B cell (primary cell): ENCODE measurements at regions not wholly inside any gene's neighbourhood (a gene's known extent, or its start where the extent isn't known, plus 50 kb on each side); places are given as distances from the start of the nearest gene placed in this dataset.

Experiments
- ATAC-seq: fragments of 200-7000 bp; cut with Tn5 transposase; one replicate; pipeline ENCODE4 v1.10.0; 2021; ENCODE audit warnings: low read depth, mild to moderate bottlenecking, moderate number of reproducible peaks, moderate library complexity
- CTCF ChIA-PET: fragments of 350-600 bp; sonication (Branson Sonifier 250); formaldehyde crosslinking; loops from one replicate; lab custom pipeline; 2021; ENCODE audit warnings: antibody characterized with exemption, inconsistent platforms; lab: Charles Lee
- POLR2A ChIA-PET: fragments of 350-600 bp; sonication (Branson Sonifier 250); formaldehyde crosslinking; loops from one replicate; lab custom pipeline; 2021; ENCODE audit warnings: antibody characterized with exemption; lab: Charles Lee
- DNase-seq: peaks from one replicate; pipeline ENCODE4 v3.0.0; 2013
- H2AFZ ChIP-seq: 2 replicates; pipeline ENCODE4 v1.6.1; 2012; ENCODE audit warnings: mild to moderate bottlenecking, low read depth, low read length; ENCODE audit not compliant: insufficient read depth, poor library complexity, severe bottlenecking
- H3K27ac ChIP-seq, 2 donors: 1 replicate in 1 of 2; 2 replicates in 1 of 2; pipeline ENCODE4 v1.5.1; 2012 to 2013; ENCODE audit warnings: low read length in 2 of 2, mild to moderate bottlenecking in 2 of 2, moderate library complexity in 1 of 2
- H3K27me3 ChIP-seq, 4 experiments: fragments of 200-600 bp in 1 of 4; sonication (generic) in 1 of 4; replicated peaks in 1 of 4; 1 replicate in 2 of 4; 2 replicates in 2 of 4; pipeline versions ENCODE4 v1.6.1 to v1.7.0; 2013 to 2016; ENCODE audit warnings: low read length in 3 of 4, mild to moderate bottlenecking in 2 of 4, mixed read lengths in 1 of 4, moderate library complexity in 1 of 4; ENCODE audit not compliant: insufficient read depth in 4 of 4, control insufficient read depth in 3 of 4; ENCODE audit errors: control extremely low read depth in 1 of 4
- H3K36me3 ChIP-seq, 2 experiments: replicated peaks in 1 of 2; 1 replicate in 1 of 2; 2 replicates in 1 of 2; pipeline versions ENCODE4 v1.6.1 to v1.7.1; 2013; ENCODE audit warnings: low read length in 1 of 2; ENCODE audit not compliant: insufficient read depth in 2 of 2, control insufficient read depth in 1 of 2; ENCODE audit errors: control extremely low read depth in 1 of 2, extremely low read depth in 1 of 2
- H3K4me1 ChIP-seq, 2 donors: fragments of 200-600 bp in 1 of 2; sonication (generic) in 1 of 2; 1 replicate in 1 of 2; 2 replicates in 1 of 2; pipeline versions ENCODE4 v1.5.1 to v1.6.1; 2013 to 2017; ENCODE audit warnings: low read length in 2 of 2; ENCODE audit not compliant: control insufficient read depth in 2 of 2, insufficient read depth in 2 of 2
- H3K4me2 ChIP-seq: replicated peaks from 2 replicates; pipeline ENCODE3; 2012; ENCODE audit warnings: mild to moderate bottlenecking, low read depth, low read length; ENCODE audit not compliant: poor library complexity, severe bottlenecking
- H3K4me3 ChIP-seq, 5 experiments: fragments of 200-600 bp in 1 of 5; sonication (generic) in 1 of 5; 1 replicate in 3 of 5; 2 replicates in 2 of 5; pipeline versions ENCODE4 v1.5.1 to v1.7.0; 2011 to 2016; ENCODE audit warnings: low read length in 4 of 5, mild to moderate bottlenecking in 4 of 5, low read depth in 2 of 5, control low read depth in 1 of 5, moderate library complexity in 1 of 5; ENCODE audit not compliant: insufficient read depth in 1 of 5; ENCODE audit errors: control extremely low read depth in 1 of 5, extremely low read depth in 1 of 5
- H3K79me2 ChIP-seq: fragments of 200-600 bp; sonication (generic); one replicate; pipeline ENCODE4 v1.6.0; 2016; ENCODE audit warnings: low read length; ENCODE audit not compliant: control insufficient read depth, insufficient read depth
- H3K9ac ChIP-seq: fragments of 200-600 bp; sonication (generic); 2 replicates; pipeline ENCODE4 v1.6.1; 2017; ENCODE audit warnings: mild to moderate bottlenecking, low read length, moderate library complexity
- H3K9me3 ChIP-seq, 3 donors: one replicate each; pipeline versions ENCODE4 v1.6.1 to v1.7.1; 2013; ENCODE audit warnings: low read length in 2 of 3; ENCODE audit not compliant: control insufficient read depth in 2 of 3, insufficient read depth in 1 of 3; ENCODE audit errors: control extremely low read depth in 1 of 3
- H4K20me1 ChIP-seq: 2 replicates; pipeline ENCODE4 v1.6.0; 2012; ENCODE audit warnings: mild to moderate bottlenecking, low read length; ENCODE audit not compliant: insufficient read depth, control insufficient read depth, poor library complexity, severe bottlenecking
- H3K27ac Mint-ChIP-seq: one replicate; pipeline ENCODE4 v1.8.0; 2021; ENCODE audit warnings: mixed read lengths
- H3K27me3 Mint-ChIP-seq: one replicate; pipeline ENCODE4 v1.8.0; 2021; ENCODE audit warnings: mixed read lengths
- H3K4me1 Mint-ChIP-seq: one replicate; pipeline ENCODE4 v1.8.0; 2021; ENCODE audit warnings: mixed read lengths
- H3K4me3 Mint-ChIP-seq: one replicate; pipeline ENCODE4 v1.8.0; 2021; ENCODE audit warnings: mixed read lengths
- H3K9me3 Mint-ChIP-seq: one replicate; pipeline ENCODE4 v1.8.0; 2022; ENCODE audit warnings: mixed read lengths; ENCODE audit not compliant: insufficient read depth
- CTCF ChIP-seq: fragments of 200-600 bp; IDR thresholded peaks from one replicate; pipeline ENCODE4 v1.8.0; 2022; ENCODE audit warnings: antibody characterized with exemption, mild to moderate bottlenecking
- EZH2 ChIP-seq: IDR thresholded peaks from 2 replicates; pipeline ENCODE4 v1.6.1; 2012; ENCODE audit warnings: borderline replicate concordance, low read depth, mild to moderate bottlenecking, moderate library complexity, low read length; ENCODE audit not compliant: insufficient read depth, poor library complexity, severe bottlenecking
- WGBS: methylation state at CpG from one replicate; pipeline ENCODE4 v1.1.5; 2013; ENCODE audit warnings: missing lambda C conversion rate; ENCODE audit not compliant: insufficient coverage; 5-methylcytosine and 5-hydroxymethylcytosine counted together
- intact Hi-C: fragments of 100-400 bp; cut with micrococcal nuclease; formaldehyde crosslinking; loops from one replicate; pipeline ENCODE4 v1.10.0; 2022

- CTCF ChIA-PET, result no interaction called here
- no peaks in the 10 kb centered on the region for H3K27me3 Mint-ChIP-seq
- WGBS, result 87% methylated on average over 4 of the region's 4 CpGs
- no peak overlapping the region for H3K9ac ChIP-seq
- H4K20me1 ChIP-seq, result no peaks in the 10 kb centered on the region
- no peaks in the 10 kb centered on the region for H3K36me3 ChIP-seq
- no peaks in the 10 kb centered on the region for H3K4me1 Mint-ChIP-seq
- POLR2A ChIA-PET, result no interaction called here
- H2AFZ ChIP-seq, result no peak overlapping the region
- H3K4me2 ChIP-seq, result no peak overlapping the region
- no peak overlapping the region for H3K27ac ChIP-seq
- no peak overlapping the region for H3K27ac Mint-ChIP-seq
- ATAC-seq (no peak), DNase-seq (no peak)
- H3K4me3 ChIP-seq, result no peak overlapping the region
- peaks cover 9% of the 10 kb centered on the region for H3K9me3 Mint-ChIP-seq
- no peaks in the 10 kb centered on the region for H3K27me3 ChIP-seq
- H3K4me3 Mint-ChIP-seq, result no peak overlapping the region
- H3K9me3 ChIP-seq, result peaks cover 0 to 9% (median 0%) of the 10 kb centered on the region in 3 donors
- H3K4me1 ChIP-seq, result no peaks in the 10 kb centered on the region
- no peaks in the 10 kb centered on the region for H3K79me2 ChIP-seq
- TF ChIP-seq CTCF, result no peak
- TF ChIP-seq EZH2, result no peak
- intact Hi-C loops, result no loop called here
Observed at GRCh38 chr9:26077860-26078259, 399.6 kb upstream of the TUSC1 start.

GRCh38 chr9:26067608-26068007 is 389.4 kb upstream of the TUSC1 start:
- H3K27me3 Mint-ChIP-seq, result no peaks in the 10 kb centered on the region
- H3K4me3 Mint-ChIP-seq, result no peak overlapping the region
- no peaks in the 10 kb centered on the region for H3K4me1 Mint-ChIP-seq
- H3K4me1 ChIP-seq, result no peaks in the 10 kb centered on the region
- H3K9ac ChIP-seq, result no peak overlapping the region
- no peaks in the 10 kb centered on the region for H3K9me3 ChIP-seq
- no peak overlapping the region for H3K4me3 ChIP-seq
- H3K79me2 ChIP-seq, result no peaks in the 10 kb centered on the region
- H3K27ac ChIP-seq, result no peak overlapping the region
- ChIA-PET CTCF (no interaction called here), POLR2A (no interaction called here)
- H4K20me1 ChIP-seq, result no peaks in the 10 kb centered on the region
- peaks cover 3% of the 10 kb centered on the region for H3K9me3 Mint-ChIP-seq
- ATAC-seq, result no peak
- no peak overlapping the region for H2AFZ ChIP-seq
- no CpG with 5 or more reads among the region's 1 CpG for WGBS
- H3K27ac Mint-ChIP-seq, result no peak overlapping the region
- no peaks in the 10 kb centered on the region for H3K27me3 ChIP-seq
- intact Hi-C loops, result no loop called here
- H3K4me2 ChIP-seq, result no peak overlapping the region
- TF ChIP-seq EZH2 (no peak), CTCF (no peak)
- no peak for DNase-seq
- no peaks in the 10 kb centered on the region for H3K36me3 ChIP-seq
